Psoas muscle (tissue), 7 donors: ENCODE measurements at regions not wholly inside any gene's neighbourhood (a gene's known extent, or its start where the extent isn't known, plus 50 kb on each side); places are given as distances from the start of the nearest gene placed in this dataset.

Source experiments
- ATAC-seq, 4 donors: fragments of 200-7000 bp; cut with Tn5 transposase; one replicate each; pipeline ENCODE4 v1.9.1; 2020; ENCODE audit warnings: moderate library complexity in 3 of 4, mild to moderate bottlenecking in 2 of 4
- DNase-seq, 2 donors: peaks; one replicate each; pipeline ENCODE4 v3.0.0-alpha.2; 2020
- H3K27ac ChIP-seq: fragments of 200-600 bp; one replicate; pipeline ENCODE4 v1.8.0; 2022
- H3K27me3 ChIP-seq, 3 donors: fragments of 200-600 bp in 1 of 3; one replicate each; pipeline versions ENCODE4 v1.6.1 to v1.8.0; 2013 to 2022; ENCODE audit warnings: low read length in 2 of 3, mild to moderate bottlenecking in 2 of 3, moderate library complexity in 1 of 3; ENCODE audit not compliant: insufficient read depth in 3 of 3
- H3K36me3 ChIP-seq, 2 donors: fragments of 200-600 bp in 1 of 2; one replicate each; pipeline versions ENCODE4 v1.6.1 to v1.8.0; 2013 to 2022; ENCODE audit warnings: low read depth in 1 of 2, mild to moderate bottlenecking in 1 of 2, moderate library complexity in 1 of 2; ENCODE audit not compliant: insufficient read depth in 1 of 2
- H3K4me1 ChIP-seq: fragments of 200-600 bp; one replicate; pipeline ENCODE4 v1.8.0; 2022
- H3K4me3 ChIP-seq: fragments of 200-600 bp; one replicate; pipeline ENCODE4 v1.8.0; 2022; ENCODE audit warnings: mild to moderate bottlenecking
- H3K9me3 ChIP-seq: fragments of 200-600 bp; one replicate; pipeline ENCODE4 v1.8.0; 2022
- WGBS, 3 donors: extraction: QIAGEN DNeasy Blood & Tissue Kit; methylation state at CpG; one replicate each; pipeline versions ENCODE4 v1.1.6 to v1.1.7; 2013; 5-methylcytosine and 5-hydroxymethylcytosine counted together
- intact Hi-C, 2 donors: fragments of 100-400 bp; cut with DNase I; formaldehyde crosslinking; loops; one replicate each; pipeline versions ENCODE4 v1.11.0 to v1.14.2; 2022
- TF ChIP-seq, protein P1 (sequence below): fragments of 200-600 bp; IDR thresholded peaks from one replicate; pipeline ENCODE4 v1.8.0; 2022; ENCODE audit warnings: antibody characterized with exemption
- donor health status: healthy with polysubstance abuse.
- donor health status: DM: no; HTN: no; CAD: no; lungs with moderate emphysema.
- donor health status: Bipolar disorder and iron deficiency.
- donor health status: healthy.
- donor health status: DM: yes; HTN: yes; CAD: no.
- donor health status: DM: no; HTN: no; CAD: no.
- donor health status: DM: yes; HTN: yes; CAD: no.

DNA sequence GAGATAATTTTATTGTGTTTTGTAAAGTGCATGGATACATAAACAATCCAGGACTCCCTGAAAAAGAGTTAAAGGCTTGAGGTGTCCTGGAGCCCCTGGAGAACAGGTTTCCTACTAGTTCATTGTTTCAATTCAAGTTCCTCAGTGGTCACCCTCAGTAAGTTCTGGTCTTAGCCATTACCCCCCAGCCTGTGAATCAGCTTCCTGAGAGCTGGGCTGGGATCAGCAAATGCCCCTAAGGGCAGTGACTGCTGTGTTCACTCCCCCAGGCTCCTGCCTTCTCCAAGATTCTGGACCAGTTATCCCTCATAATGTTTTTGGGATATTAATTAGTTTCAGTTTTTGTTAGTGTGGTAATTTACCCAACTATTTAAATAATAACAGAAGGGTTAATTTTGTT lies 151.6 kb upstream of the PRSS58 start:
- intact Hi-C loops: loop anchor here in 1 of 2 donors (10.0 kb wide), 1 partner anchor 55 kb away; no protein-coding TSS in a partner anchor

DNA sequence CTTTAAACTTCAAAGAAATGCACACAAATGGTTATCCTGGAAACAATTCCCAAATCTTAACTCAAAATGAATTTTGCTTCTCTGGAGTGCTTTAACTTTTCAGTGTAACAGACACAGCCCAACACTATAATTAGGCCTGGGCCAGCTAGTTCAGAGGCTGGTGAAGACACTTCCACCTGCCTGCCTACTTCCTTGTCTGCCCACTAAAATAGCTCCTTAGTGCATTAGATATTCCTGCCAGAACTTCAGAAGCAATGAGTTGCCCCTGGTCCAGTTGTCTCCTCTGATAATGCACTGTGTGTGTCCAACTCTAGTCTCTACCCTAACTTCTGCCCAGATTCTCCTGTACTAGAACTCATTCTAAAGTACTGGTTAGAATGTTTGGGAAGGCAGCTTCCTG lies 150.9 kb upstream of the PRSS58 start:
- ATAC-seq: peak in 3 of 4 donors; percentile 62 to 85 (median 81)
- Histone ChIP-seq H3K4me1 (no peaks in the 10 kb centered on the region), H3K4me3 (no peak overlapping the region), H3K27me3 (no peaks in the 10 kb centered on the region), H3K36me3 (no peaks in the 10 kb centered on the region), H3K9me3 (no peaks in the 10 kb centered on the region), H3K27ac (no peak overlapping the region)
- TF ChIP-seq, protein P1, sequence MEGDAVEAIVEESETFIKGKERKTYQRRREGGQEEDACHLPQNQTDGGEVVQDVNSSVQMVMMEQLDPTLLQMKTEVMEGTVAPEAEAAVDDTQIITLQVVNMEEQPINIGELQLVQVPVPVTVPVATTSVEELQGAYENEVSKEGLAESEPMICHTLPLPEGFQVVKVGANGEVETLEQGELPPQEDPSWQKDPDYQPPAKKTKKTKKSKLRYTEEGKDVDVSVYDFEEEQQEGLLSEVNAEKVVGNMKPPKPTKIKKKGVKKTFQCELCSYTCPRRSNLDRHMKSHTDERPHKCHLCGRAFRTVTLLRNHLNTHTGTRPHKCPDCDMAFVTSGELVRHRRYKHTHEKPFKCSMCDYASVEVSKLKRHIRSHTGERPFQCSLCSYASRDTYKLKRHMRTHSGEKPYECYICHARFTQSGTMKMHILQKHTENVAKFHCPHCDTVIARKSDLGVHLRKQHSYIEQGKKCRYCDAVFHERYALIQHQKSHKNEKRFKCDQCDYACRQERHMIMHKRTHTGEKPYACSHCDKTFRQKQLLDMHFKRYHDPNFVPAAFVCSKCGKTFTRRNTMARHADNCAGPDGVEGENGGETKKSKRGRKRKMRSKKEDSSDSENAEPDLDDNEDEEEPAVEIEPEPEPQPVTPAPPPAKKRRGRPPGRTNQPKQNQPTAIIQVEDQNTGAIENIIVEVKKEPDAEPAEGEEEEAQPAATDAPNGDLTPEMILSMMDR: no peak
- DNase-seq: no peak
- intact Hi-C loops: loop anchor here in 1 of 2 donors (10.0 kb wide), 1 partner anchor 54 kb away; no protein-coding TSS in a partner anchor

More for the DNA sequence above, 151.6 kb upstream of the PRSS58 start:
- Histone ChIP-seq H3K4me3 (no peak overlapping the region), H3K4me1 (no peaks in the 10 kb centered on the region), H3K27me3 (no peaks in the 10 kb centered on the region), H3K36me3 (no peaks in the 10 kb centered on the region), H3K9me3 (no peaks in the 10 kb centered on the region), H3K27ac (no peak overlapping the region)
- ATAC-seq (no peak), DNase-seq (no peak)
- TF ChIP-seq, protein P1: no peak

DNA sequence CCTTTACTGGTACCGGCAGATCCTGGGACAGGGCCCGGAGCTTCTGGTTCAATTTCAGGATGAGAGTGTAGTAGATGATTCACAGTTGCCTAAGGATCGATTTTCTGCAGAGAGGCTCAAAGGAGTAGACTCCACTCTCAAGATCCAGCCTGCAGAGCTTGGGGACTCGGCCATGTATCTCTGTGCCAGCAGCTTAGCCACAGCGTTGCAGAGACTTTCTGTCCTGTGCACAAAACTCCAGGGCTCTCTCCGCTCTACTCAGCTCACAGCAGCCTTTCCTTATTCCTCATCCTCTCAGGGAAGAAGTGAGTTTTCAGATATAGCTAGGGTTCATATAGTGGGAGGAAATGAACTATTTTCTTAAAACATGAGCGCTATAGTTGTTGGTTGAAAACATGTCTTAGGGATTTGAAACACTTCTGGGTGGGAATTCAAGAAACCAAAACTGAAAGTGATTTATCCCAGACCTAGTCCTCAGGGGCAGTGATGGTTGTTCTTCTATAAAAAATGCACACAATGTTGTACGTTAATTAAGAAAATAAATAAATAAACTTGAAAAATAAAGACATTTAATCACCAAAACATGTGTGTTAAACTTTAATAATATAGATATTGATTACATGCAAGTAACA lies 150.2 kb upstream of the PRSS58 start:
- 21 to 41% (median 28%) methylated on average over 8 of the region's 8 CpGs for WGBS, 3 donors
- Histone ChIP-seq H3K27ac (no peak overlapping the region), H3K4me3 (peak overlapping the region; percentile 30), H3K9me3 (no peaks in the 10 kb centered on the region), H3K27me3 (no peaks in the 10 kb centered on the region), H3K36me3 (no peaks in the 10 kb centered on the region), H3K4me1 (no peaks in the 10 kb centered on the region)
- intact Hi-C loops: loop anchor here in 1 of 2 donors (10.0 kb wide), 1 partner anchor 53 kb away; no protein-coding TSS in a partner anchor
- DNase-seq (no peak), ATAC-seq (peak in 2 of 4 donors; percentile 53 to 59)
- TF ChIP-seq, protein P1: no peak

DNA sequence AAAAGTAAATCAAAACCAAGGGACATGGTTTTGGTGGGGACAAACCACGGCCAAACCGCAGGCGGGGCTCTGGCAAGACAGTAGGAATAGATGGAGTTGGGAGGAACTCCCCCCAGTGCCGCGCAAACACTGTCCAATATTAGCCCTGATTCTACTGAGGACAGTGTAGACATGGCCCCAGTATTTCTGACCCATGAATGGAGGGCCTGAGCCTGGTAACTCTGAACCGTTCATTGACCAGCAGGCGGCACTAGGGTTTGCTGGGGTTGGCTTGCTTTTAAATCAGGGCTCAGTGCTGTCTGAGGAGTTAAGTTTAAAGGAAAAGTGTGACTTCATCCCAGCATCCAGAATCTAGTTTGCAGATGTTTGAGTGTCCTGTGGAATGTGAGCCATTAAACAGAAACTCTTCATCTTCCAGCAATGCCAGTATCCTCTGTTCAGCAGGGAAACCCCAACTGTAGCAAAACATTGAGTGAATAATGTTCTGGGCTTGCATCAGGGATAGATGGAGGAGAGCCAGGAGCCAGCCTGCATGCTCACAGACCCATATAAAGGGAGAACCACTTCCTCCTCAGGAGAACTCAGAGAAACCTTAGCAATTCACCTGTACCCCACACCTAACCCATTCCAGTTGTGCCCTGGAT lies 147.4 kb upstream of the PRSS58 start:
- Histone ChIP-seq H3K27ac (no peak overlapping the region), H3K27me3 (no peaks in the 10 kb centered on the region), H3K36me3 (no peaks in the 10 kb centered on the region), H3K4me3 (no peak overlapping the region), H3K9me3 (no peaks in the 10 kb centered on the region), H3K4me1 (no peaks in the 10 kb centered on the region)
- intact Hi-C loops: loop anchor here in 1 of 2 donors (10.0 kb wide), 1 partner anchor 50 kb away; no protein-coding TSS in a partner anchor
- ATAC-seq (no peak), DNase-seq (no peak)
- TF ChIP-seq, protein P1: no peak
- WGBS, 3 donors: 75 to 89% (median 85%) methylated on average over 7 of the region's 7 CpGs
